SK-N-SH treated with all-trans-retinoic acid at 6 μM for 48 hours (cell line): ENCODE measurements at regions not wholly inside any gene's neighbourhood (a gene's known extent, or its start where the extent isn't known, plus 50 kb on each side); places are given as distances from the start of the nearest gene placed in this dataset.

Experiments used
- ATAC-seq: fragments of 200-7000 bp; cut with Tn5 transposase; 3 replicates; pipeline ENCODE4 v1.9.1; 2020; ENCODE audit warnings: mild to moderate bottlenecking, moderate library complexity
- ARNTL ChIP-seq: fragments of 450-650 bp; formaldehyde crosslinking; IDR thresholded peaks from 2 replicates; pipeline ENCODE4 v1.5.0; 2020; ENCODE audit warnings: low read depth, mild to moderate bottlenecking, moderate library complexity, borderline replicate concordance
- CREB5 ChIP-seq: fragments of 250-450 bp; sonication (Bioruptor Pico); IDR thresholded peaks from 2 replicates; pipeline ENCODE4 v1.5.1; 2020; ENCODE audit warnings: low read depth, mild to moderate bottlenecking, moderate library complexity
- CSDC2 ChIP-seq: fragments of 250-450 bp; sonication (Bioruptor Pico); IDR thresholded peaks from 2 replicates; pipeline ENCODE4 v1.5.0; 2020; ENCODE audit warnings: mild to moderate bottlenecking, moderate library complexity
- GLIS3 ChIP-seq: fragments of 250-450 bp; sonication (Bioruptor Pico); IDR thresholded peaks from 2 replicates; pipeline ENCODE4 v1.5.0; 2020; ENCODE audit warnings: mild to moderate bottlenecking, moderate library complexity
- ISL1 ChIP-seq: fragments of 250-450 bp; sonication (Bioruptor Pico); IDR thresholded peaks from 2 replicates; pipeline ENCODE4 v2.1.2; 2022; ENCODE audit warnings: mild to moderate bottlenecking, moderate library complexity
- PPARA ChIP-seq: fragments of 250-450 bp; sonication (Bioruptor Pico); IDR thresholded peaks from 2 replicates; pipeline ENCODE4 v1.5.0; 2020; ENCODE audit warnings: mild to moderate bottlenecking, borderline replicate concordance
- RARB ChIP-seq: fragments of 250-450 bp; sonication (Bioruptor Pico); IDR thresholded peaks from 2 replicates; pipeline ENCODE4 v1.8.0; 2021; ENCODE audit warnings: mild to moderate bottlenecking, moderate library complexity
- SNAI2 ChIP-seq: fragments of 250-450 bp; sonication (Bioruptor Pico); IDR thresholded peaks from 2 replicates; pipeline ENCODE4 v1.5.0; 2020; ENCODE audit warnings: mild to moderate bottlenecking, moderate library complexity
- TOX ChIP-seq: fragments of 250-450 bp; sonication (Bioruptor Pico); IDR thresholded peaks from 2 replicates; pipeline ENCODE4 v1.8.0; 2021; ENCODE audit warnings: mild to moderate bottlenecking, moderate library complexity, borderline replicate concordance
- TSHZ2 ChIP-seq: fragments of 250-450 bp; sonication (Bioruptor Pico); IDR thresholded peaks from 2 replicates; pipeline ENCODE4 v1.5.0; 2020; ENCODE audit warnings: mild to moderate bottlenecking, moderate library complexity
- ZC3H10 ChIP-seq: fragments of 250-450 bp; sonication (Bioruptor Pico); IDR thresholded peaks from 2 replicates; pipeline ENCODE4 v1.5.1; 2021; ENCODE audit warnings: mild to moderate bottlenecking, moderate library complexity
- ZFP3 ChIP-seq: fragments of 250-450 bp; sonication (Bioruptor Pico); IDR thresholded peaks from 2 replicates; pipeline ENCODE4 v1.5.0; 2020; ENCODE audit warnings: mild to moderate bottlenecking, moderate library complexity
- ZFP30 ChIP-seq: fragments of 450-650 bp; formaldehyde crosslinking; IDR thresholded peaks from 2 replicates; pipeline ENCODE4 v1.5.0; 2022; ENCODE audit warnings: mild to moderate bottlenecking, moderate library complexity
- ZNF565 ChIP-seq: fragments of 450-650 bp; formaldehyde crosslinking; conservative IDR thresholded peaks from 2 replicates; pipeline ENCODE4 v1.5.0; 2020; ENCODE audit warnings: low read depth, mild to moderate bottlenecking, moderate library complexity
- ZNF70 ChIP-seq: fragments of 450-650 bp; formaldehyde crosslinking; IDR thresholded peaks from 2 replicates; pipeline ENCODE4 v1.5.0; 2020; ENCODE audit warnings: mild to moderate bottlenecking, moderate library complexity
- ZNF8 ChIP-seq: fragments of 450-650 bp; formaldehyde crosslinking; IDR thresholded peaks from 2 replicates; pipeline ENCODE4 v1.5.0; 2020; ENCODE audit warnings: mild to moderate bottlenecking, moderate library complexity
- TF ChIP-seq, protein P1 (sequence below): fragments of 250-450 bp; sonication (Bioruptor Pico); IDR thresholded peaks from 2 replicates; pipeline ENCODE4 v1.8.0; 2021; ENCODE audit warnings: low read depth, mild to moderate bottlenecking, moderate library complexity, borderline replicate concordance
- TF ChIP-seq, protein P2 (sequence below): fragments of 250-450 bp; sonication (Bioruptor Pico); IDR thresholded peaks from 2 replicates; pipeline ENCODE4 v1.5.1; 2021; ENCODE audit warnings: mild to moderate bottlenecking, moderate library complexity

GRCh38 chr11:42576318-42576717, 735.5 kb upstream of the API5 start (continued):
- TF ChIP-seq TSHZ2 (CRISPR knock-in tag) (no peak), ZNF565 (CRISPR knock-in tag) (no peak)
- TF ChIP-seq, all 23 proteins: peak for 0

GRCh38 chr11:42589286-42589685, 722.5 kb upstream of the API5 start:
- no peak for TF ChIP-seq ZC3H10 (CRISPR knock-in tag)
- no peak for TF ChIP-seq ARNTL (CRISPR knock-in tag)
- TF ChIP-seq RARB (CRISPR knock-in tag): no peak
- no peak for TF ChIP-seq ZNF8 (CRISPR knock-in tag)
- TF ChIP-seq PPARA (CRISPR knock-in tag): no peak
- TF ChIP-seq ZFP30 (CRISPR knock-in tag): no peak
- TF ChIP-seq ZFP3 (CRISPR knock-in tag): no peak
- no peak for TF ChIP-seq ZNF565 (CRISPR knock-in tag)
- TF ChIP-seq TSHZ2 (CRISPR knock-in tag): no peak
- TF ChIP-seq TOX (CRISPR knock-in tag): no peak
- no peak for TF ChIP-seq CREB5 (CRISPR knock-in tag)
- TF ChIP-seq, protein P1, sequence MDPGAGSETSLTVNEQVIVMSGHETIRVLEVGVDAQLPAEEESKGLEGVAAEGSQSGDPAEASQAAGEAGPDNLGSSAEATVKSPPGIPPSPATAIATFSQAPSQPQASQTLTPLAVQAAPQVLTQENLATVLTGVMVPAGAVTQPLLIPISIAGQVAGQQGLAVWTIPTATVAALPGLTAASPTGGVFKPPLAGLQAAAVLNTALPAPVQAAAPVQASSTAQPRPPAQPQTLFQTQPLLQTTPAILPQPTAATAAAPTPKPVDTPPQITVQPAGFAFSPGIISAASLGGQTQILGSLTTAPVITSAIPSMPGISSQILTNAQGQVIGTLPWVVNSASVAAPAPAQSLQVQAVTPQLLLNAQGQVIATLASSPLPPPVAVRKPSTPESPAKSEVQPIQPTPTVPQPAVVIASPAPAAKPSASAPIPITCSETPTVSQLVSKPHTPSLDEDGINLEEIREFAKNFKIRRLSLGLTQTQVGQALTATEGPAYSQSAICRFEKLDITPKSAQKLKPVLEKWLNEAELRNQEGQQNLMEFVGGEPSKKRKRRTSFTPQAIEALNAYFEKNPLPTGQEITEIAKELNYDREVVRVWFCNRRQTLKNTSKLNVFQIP (CRISPR knock-in tag): no peak
- TF ChIP-seq ISL1 (CRISPR knock-in tag): no peak
- no peak for TF ChIP-seq CSDC2
- no peak for TF ChIP-seq SNAI2 (CRISPR knock-in tag)
- TF ChIP-seq GLIS3 (CRISPR knock-in tag): no peak
- TF ChIP-seq, protein P2, sequence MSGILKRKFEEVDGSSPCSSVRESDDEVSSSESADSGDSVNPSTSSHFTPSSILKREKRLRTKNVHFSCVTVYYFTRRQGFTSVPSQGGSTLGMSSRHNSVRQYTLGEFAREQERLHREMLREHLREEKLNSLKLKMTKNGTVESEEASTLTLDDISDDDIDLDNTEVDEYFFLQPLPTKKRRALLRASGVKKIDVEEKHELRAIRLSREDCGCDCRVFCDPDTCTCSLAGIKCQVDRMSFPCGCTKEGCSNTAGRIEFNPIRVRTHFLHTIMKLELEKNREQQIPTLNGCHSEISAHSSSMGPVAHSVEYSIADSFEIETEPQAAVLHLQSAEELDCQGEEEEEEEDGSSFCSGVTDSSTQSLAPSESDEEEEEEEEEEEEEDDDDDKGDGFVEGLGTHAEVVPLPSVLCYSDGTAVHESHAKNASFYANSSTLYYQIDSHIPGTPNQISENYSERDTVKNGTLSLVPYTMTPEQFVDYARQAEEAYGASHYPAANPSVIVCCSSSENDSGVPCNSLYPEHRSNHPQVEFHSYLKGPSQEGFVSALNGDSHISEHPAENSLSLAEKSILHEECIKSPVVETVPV: no peak
- no peak for TF ChIP-seq ZNF70 (CRISPR knock-in tag)
- no peak for ATAC-seq

DNA sequence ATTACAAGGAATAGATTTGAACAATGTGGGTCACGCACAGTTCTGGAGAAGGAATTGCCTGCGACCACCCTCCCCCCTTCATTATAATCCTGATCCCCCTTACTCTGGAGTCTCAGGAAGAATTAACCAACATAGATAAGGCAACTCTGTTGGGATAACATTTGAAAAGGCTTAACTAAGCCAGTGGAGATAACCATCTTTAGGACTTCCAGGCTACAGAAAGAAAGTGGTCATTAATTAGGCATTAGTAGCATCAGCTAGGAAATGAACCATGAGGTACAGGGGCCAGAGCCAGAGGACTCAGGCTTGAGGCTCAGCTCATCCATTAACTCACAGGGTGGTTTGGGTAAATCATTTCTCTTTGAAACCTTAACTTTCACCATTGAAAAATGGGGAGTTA, 720.0 kb upstream of the API5 start:
- no peak for ATAC-seq
- TF ChIP-seq ARNTL (CRISPR knock-in tag): no peak
- TF ChIP-seq CSDC2: no peak
- TF ChIP-seq CREB5 (CRISPR knock-in tag): no peak
- TF ChIP-seq PPARA (CRISPR knock-in tag): no peak
- no peak for TF ChIP-seq GLIS3 (CRISPR knock-in tag)
- no peak for TF ChIP-seq TSHZ2 (CRISPR knock-in tag)
- TF ChIP-seq, protein P2: no peak
- TF ChIP-seq ZNF565 (CRISPR knock-in tag): no peak
- TF ChIP-seq, protein P1 (CRISPR knock-in tag): no peak
- TF ChIP-seq, all 23 proteins: peak for 0
